ENCODE measurements at regions not wholly inside any gene's neighbourhood (a gene's known extent, or its start where the extent isn't known, plus 50 kb on each side); places are given as distances from the start of the nearest gene placed in this dataset.
A peak's percentile ranks its signal among the peaks of the same experiment; 100 is the strongest.
"Not testable (repeated sequence)": the region's sequence is repeated elsewhere in the genome, so short reads cannot be mapped to it uniquely, and the experiment has no call there.

DNA sequence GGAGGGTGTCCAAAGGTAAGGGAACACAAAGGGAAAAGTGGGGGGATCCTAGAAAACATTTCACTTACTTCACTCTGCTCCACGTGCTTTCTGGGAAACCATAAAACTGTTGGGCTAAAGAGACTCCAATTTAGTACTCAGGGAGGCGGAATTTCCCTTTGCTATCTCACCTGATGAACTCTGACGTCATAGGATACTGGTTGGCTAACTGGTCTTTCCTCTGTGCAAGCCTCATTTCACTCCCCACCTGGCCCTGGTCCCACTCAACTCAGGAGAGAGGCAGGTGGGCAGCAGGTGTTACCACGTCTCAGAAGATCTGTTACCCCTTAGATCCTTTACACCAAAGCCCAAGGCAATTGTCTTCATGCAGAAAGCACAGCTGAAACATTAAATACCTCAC is 51.8 kb upstream of the PMAIP1 start:
- H3K27ac ChIP-seq (ENCODE audit: insufficient read depth in 1 of 2, low read depth in 1 of 2, low read length in 2 of 2, poor library complexity in 1 of 2, severe bottlenecking in 2 of 2) = no peak overlapping the region
- no peak for DNase-seq
- H3K27me3 ChIP-seq (replicated peaks in 2 of 5; ENCODE audit: control insufficient read depth in 4 of 5, insufficient read depth in 5 of 5, low read length in 4 of 5) = no peaks in the 10 kb centered on the region
- H3K9me3 ChIP-seq (ENCODE audit: control extremely low read depth in 1 of 5, control insufficient read depth in 4 of 5, insufficient read depth in 2 of 5, low read depth in 1 of 5, low read length in 4 of 5) = no peaks in the 10 kb centered on the region
- 93% methylated on average over 3 of the region's 4 CpGs for WGBS (ENCODE audit: insufficient coverage)
- POLR2A ChIA-PET = no interaction called here
- no peaks in the 10 kb centered on the region for H3K4me1 ChIP-seq (ENCODE audit: control extremely low read depth in 1 of 4, control insufficient read depth in 4 of 4, insufficient read depth in 4 of 4, low read length in 3 of 4)
- CTCF ChIA-PET = interaction anchor here (1.0 to 2.2 kb wide), 3 partner anchors 9 to 13 kb away, joined by 3 to 7 read pairs (median 4); no protein-coding TSS in a partner anchor
- no peak overlapping the region for H3K4me3 ChIP-seq (ENCODE audit: control insufficient read depth in 1 of 7, extremely low read depth in 1 of 7, insufficient read depth in 4 of 7, low read depth in 2 of 7, low read length in 6 of 7)
- no peaks in the 10 kb centered on the region for H3K36me3 ChIP-seq (ENCODE audit: control insufficient read depth in 4 of 4, insufficient read depth in 4 of 4, low read length in 3 of 4)

DNA sequence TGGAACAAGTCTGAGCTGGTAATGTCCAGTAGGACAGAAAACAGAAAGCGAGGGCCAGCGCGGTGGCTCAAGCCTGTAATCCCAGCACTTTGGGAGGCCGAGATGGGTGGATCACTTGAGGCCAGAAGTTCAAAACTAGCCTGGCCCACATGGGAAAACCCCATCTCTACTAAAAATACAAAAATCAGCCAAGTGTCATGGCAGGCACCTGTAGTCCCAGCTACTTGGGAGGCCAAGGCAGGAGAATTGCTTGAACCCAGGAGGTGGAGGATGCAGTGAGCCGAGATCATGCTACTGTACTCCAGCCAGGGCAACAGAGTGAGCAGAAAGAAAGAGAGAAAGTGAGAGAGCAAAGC is 52.3 kb upstream of the PMAIP1 start:
- H3K4me1 ChIP-seq (ENCODE audit: control extremely low read depth in 1 of 4, control insufficient read depth in 4 of 4, insufficient read depth in 4 of 4, low read length in 3 of 4); H3K9me3 ChIP-seq (ENCODE audit: control extremely low read depth in 1 of 5, control insufficient read depth in 4 of 5, insufficient read depth in 2 of 5, low read depth in 1 of 5, low read length in 4 of 5); H3K36me3 ChIP-seq (ENCODE audit: control insufficient read depth in 4 of 4, insufficient read depth in 4 of 4, low read length in 3 of 4); DNase-seq; H3K4me3 ChIP-seq (ENCODE audit: control insufficient read depth in 1 of 7, extremely low read depth in 1 of 7, insufficient read depth in 4 of 7, low read depth in 2 of 7, low read length in 6 of 7); POLR2A ChIA-PET; H3K27me3 ChIP-seq (replicated peaks in 2 of 5; ENCODE audit: control insufficient read depth in 4 of 5, insufficient read depth in 5 of 5, low read length in 4 of 5); H3K27ac ChIP-seq (ENCODE audit: insufficient read depth in 1 of 2, low read depth in 1 of 2, low read length in 2 of 2, poor library complexity in 1 of 2, severe bottlenecking in 2 of 2): not testable (repeated sequence)
- 92% methylated on average over 5 of the region's 5 CpGs for WGBS (ENCODE audit: insufficient coverage)
- CTCF ChIA-PET = interaction anchor here (1.0 to 2.2 kb wide), 3 partner anchors 9 to 138 kb away, joined by 3 to 7 read pairs (median 3); no protein-coding TSS in a partner anchor

DNA sequence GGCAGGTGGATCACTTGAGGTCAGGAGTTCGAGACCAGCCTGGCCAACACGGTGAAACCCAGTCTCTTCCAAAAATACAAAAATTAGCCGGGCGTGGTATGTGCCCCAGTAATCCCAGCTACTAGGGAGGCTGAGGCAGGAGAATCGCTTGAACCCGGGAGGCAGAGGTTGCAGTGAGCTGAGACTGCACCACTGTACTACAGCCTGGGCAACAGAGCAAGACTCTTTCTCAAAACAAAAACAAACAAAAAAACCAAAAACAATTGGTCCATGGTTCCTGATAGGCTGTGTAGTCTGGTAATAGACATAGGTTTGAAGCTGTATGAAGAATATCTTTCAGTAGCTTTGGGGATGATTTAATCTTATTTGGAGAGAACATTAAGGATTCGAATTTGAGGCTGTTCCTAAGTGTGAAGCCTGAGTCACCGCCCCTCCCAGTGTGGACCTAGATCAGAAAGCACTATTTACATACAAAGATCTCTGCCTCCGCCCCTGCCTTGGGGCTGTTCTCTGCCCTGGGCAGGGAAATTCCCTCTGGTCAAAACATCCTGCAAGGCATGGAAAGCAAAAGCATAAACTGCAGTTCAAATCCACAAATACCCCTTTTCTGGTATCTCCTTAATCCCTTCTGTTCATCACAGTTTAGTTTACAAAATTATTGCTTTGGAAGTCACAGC is 52.8 kb upstream of the PMAIP1 start:
- no peak for DNase-seq
- no peaks in the 10 kb centered on the region for H3K27me3 ChIP-seq (replicated peaks in 2 of 5; ENCODE audit: control insufficient read depth in 4 of 5, insufficient read depth in 5 of 5, low read length in 4 of 5)
- 93% methylated on average over 7 of the region's 9 CpGs for WGBS (ENCODE audit: insufficient coverage)
- H3K9me3 ChIP-seq (ENCODE audit: control extremely low read depth in 1 of 5, control insufficient read depth in 4 of 5, insufficient read depth in 2 of 5, low read depth in 1 of 5, low read length in 4 of 5) = no peaks in the 10 kb centered on the region
- ChIA-PET POLR2A (no interaction called here), CTCF (interaction anchor here (1.0 to 2.2 kb wide), 3 partner anchors 8 to 139 kb away, joined by 3 to 7 read pairs (median 3); no protein-coding TSS in a partner anchor)
- H3K4me1 ChIP-seq (ENCODE audit: control extremely low read depth in 1 of 4, control insufficient read depth in 4 of 4, insufficient read depth in 4 of 4, low read length in 3 of 4) = no peaks in the 10 kb centered on the region
- no peaks in the 10 kb centered on the region for H3K36me3 ChIP-seq (ENCODE audit: control insufficient read depth in 4 of 4, insufficient read depth in 4 of 4, low read length in 3 of 4)
- no peak overlapping the region for H3K4me3 ChIP-seq (ENCODE audit: control insufficient read depth in 1 of 7, extremely low read depth in 1 of 7, insufficient read depth in 4 of 7, low read depth in 2 of 7, low read length in 6 of 7)
- no peak overlapping the region for H3K27ac ChIP-seq (ENCODE audit: insufficient read depth in 1 of 2, low read depth in 1 of 2, low read length in 2 of 2, poor library complexity in 1 of 2, severe bottlenecking in 2 of 2)

DNA sequence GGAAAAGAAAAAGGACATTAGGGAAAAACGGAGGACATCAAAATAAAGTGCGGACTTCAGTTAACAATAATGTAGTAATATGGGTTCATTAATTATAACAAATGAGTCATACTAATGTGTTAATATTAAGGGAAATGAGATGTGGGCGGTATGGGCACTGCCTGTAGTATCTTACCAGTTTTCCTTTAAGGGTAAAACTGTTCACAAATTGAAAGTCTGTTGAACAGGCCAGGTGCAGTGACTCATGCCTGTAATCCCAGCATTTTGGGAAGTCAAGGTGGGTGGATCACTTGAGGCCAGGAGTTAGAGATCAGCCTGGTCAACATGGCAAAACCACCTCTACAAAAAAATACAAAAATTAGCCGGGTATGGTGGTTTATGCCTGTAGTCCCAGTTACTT is 56.8 kb upstream of the PMAIP1 start:
- WGBS (ENCODE audit: insufficient coverage) = 100% methylated on average over 1 of the region's 4 CpGs
- no peak overlapping the region for H3K4me3 ChIP-seq (ENCODE audit: control insufficient read depth in 1 of 7, extremely low read depth in 1 of 7, insufficient read depth in 4 of 7, low read depth in 2 of 7, low read length in 6 of 7)
- no peak overlapping the region for H3K27ac ChIP-seq (ENCODE audit: insufficient read depth in 1 of 2, low read depth in 1 of 2, low read length in 2 of 2, poor library complexity in 1 of 2, severe bottlenecking in 2 of 2)
- POLR2A ChIA-PET = no interaction called here
- no peak for DNase-seq
- no peaks in the 10 kb centered on the region for H3K27me3 ChIP-seq (replicated peaks in 2 of 5; ENCODE audit: control insufficient read depth in 4 of 5, insufficient read depth in 5 of 5, low read length in 4 of 5)
- no peaks in the 10 kb centered on the region for H3K9me3 ChIP-seq (ENCODE audit: control extremely low read depth in 1 of 5, control insufficient read depth in 4 of 5, insufficient read depth in 2 of 5, low read depth in 1 of 5, low read length in 4 of 5)
- no peaks in the 10 kb centered on the region for H3K36me3 ChIP-seq (ENCODE audit: control insufficient read depth in 4 of 4, insufficient read depth in 4 of 4, low read length in 3 of 4)
- H3K4me1 ChIP-seq (ENCODE audit: control extremely low read depth in 1 of 4, control insufficient read depth in 4 of 4, insufficient read depth in 4 of 4, low read length in 3 of 4) = no peaks in the 10 kb centered on the region
- CTCF ChIA-PET = no interaction called here

DNA sequence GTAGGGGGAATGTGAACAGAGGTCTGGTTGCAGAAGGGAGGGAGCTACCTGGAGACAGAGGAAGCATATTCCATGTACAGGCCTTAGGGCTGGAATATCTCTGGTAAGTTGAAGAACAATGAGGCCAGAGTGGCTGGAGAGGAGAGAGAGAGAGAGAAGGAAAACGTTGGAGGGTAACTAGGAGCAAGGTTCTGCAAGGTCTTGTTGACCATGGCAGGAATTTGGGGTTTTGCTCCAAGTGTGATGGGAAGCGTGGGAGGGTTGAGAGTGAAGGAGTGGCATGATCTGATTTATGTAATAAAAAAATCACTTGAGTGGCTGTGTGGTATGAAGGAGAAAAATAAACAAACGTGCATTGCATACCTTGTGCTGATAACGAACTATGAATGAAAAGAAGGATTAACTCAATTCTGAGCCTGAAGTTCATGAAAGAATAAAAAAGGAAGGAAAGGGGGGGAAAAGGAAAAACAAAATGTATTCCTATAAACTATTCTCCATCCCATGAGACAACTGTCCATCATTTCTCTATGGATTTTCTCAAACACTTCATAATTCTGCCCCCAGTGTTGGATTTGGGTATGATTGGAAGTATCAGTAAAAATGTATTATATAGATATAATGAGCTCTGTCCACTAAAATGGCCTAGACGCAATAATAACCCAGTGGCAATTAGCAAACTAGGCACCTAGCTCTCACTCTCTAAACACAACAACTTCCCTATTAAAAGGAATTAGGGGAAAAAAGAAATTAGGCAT is 59.7 kb upstream of the PMAIP1 start:
- 91% methylated on average over 4 of the region's 5 CpGs for WGBS (ENCODE audit: insufficient coverage)
- H3K27ac ChIP-seq (ENCODE audit: insufficient read depth in 1 of 2, low read depth in 1 of 2, low read length in 2 of 2, poor library complexity in 1 of 2, severe bottlenecking in 2 of 2) = no peak overlapping the region
- no peaks in the 10 kb centered on the region for H3K4me1 ChIP-seq (ENCODE audit: control extremely low read depth in 1 of 4, control insufficient read depth in 4 of 4, insufficient read depth in 4 of 4, low read length in 3 of 4)
- no peaks in the 10 kb centered on the region for H3K36me3 ChIP-seq (ENCODE audit: control insufficient read depth in 4 of 4, insufficient read depth in 4 of 4, low read length in 3 of 4)
- ChIA-PET POLR2A (no interaction called here), CTCF (interaction anchor here (0.5 to 7.0 kb wide), 11 partner anchors 9 to 148 kb away, joined by 3 to 40 read pairs (median 4); no protein-coding TSS in a partner anchor)
- H3K4me3 ChIP-seq (ENCODE audit: control insufficient read depth in 1 of 7, extremely low read depth in 1 of 7, insufficient read depth in 4 of 7, low read depth in 2 of 7, low read length in 6 of 7) = no peak overlapping the region
- peaks cover 0 to 2% (median 0%) of the 10 kb centered on the region in 5 experiments for H3K27me3 ChIP-seq (replicated peaks in 2 of 5; ENCODE audit: control insufficient read depth in 4 of 5, insufficient read depth in 5 of 5, low read length in 4 of 5)
- H3K9me3 ChIP-seq (ENCODE audit: control extremely low read depth in 1 of 5, control insufficient read depth in 4 of 5, insufficient read depth in 2 of 5, low read depth in 1 of 5, low read length in 4 of 5) = no peaks in the 10 kb centered on the region
- no peak for DNase-seq

DNA sequence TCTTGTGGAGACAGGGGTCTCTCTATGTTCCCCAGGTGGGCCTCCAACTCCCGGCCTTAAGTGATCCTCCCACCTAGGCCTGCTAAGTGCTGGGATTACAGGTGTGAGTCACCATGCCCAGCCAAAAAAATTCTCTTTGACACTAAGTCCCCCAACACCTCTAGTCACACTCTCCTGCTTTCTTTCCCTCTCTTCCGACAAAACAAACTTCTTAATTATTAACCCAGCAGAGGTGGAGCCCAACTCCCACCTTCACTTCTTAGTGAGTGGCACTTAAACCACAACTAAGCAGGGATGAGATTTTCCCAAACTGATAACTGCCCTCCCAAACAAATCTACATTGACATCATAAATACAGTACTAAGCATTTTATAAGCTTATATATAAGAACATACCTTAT is 60.5 kb upstream of the PMAIP1 start:
- no peaks in the 10 kb centered on the region for H3K36me3 ChIP-seq (ENCODE audit: control insufficient read depth in 4 of 4, insufficient read depth in 4 of 4, low read length in 3 of 4)
- 100% methylated on average over 1 of the region's 2 CpGs for WGBS (ENCODE audit: insufficient coverage)
- peaks cover 0 to 2% (median 0%) of the 10 kb centered on the region in 5 experiments for H3K27me3 ChIP-seq (replicated peaks in 2 of 5; ENCODE audit: control insufficient read depth in 4 of 5, insufficient read depth in 5 of 5, low read length in 4 of 5)
- H3K27ac ChIP-seq (ENCODE audit: insufficient read depth in 1 of 2, low read depth in 1 of 2, low read length in 2 of 2, poor library complexity in 1 of 2, severe bottlenecking in 2 of 2) = no peak overlapping the region
- no peak for DNase-seq
- H3K4me1 ChIP-seq (ENCODE audit: control extremely low read depth in 1 of 4, control insufficient read depth in 4 of 4, insufficient read depth in 4 of 4, low read length in 3 of 4) = no peaks in the 10 kb centered on the region
- no peaks in the 10 kb centered on the region for H3K9me3 ChIP-seq (ENCODE audit: control extremely low read depth in 1 of 5, control insufficient read depth in 4 of 5, insufficient read depth in 2 of 5, low read depth in 1 of 5, low read length in 4 of 5)
- ChIA-PET POLR2A (interaction anchor here (0.6 kb wide), 1 partner anchor 58 kb away, joined by 3 read pairs; no protein-coding TSS in a partner anchor), CTCF (interaction anchor here (0.5 to 7.0 kb wide), 13 partner anchors 8 to 461 kb away, joined by 3 to 40 read pairs (median 3); no protein-coding TSS in a partner anchor)
- H3K4me3 ChIP-seq (ENCODE audit: control insufficient read depth in 1 of 7, extremely low read depth in 1 of 7, insufficient read depth in 4 of 7, low read depth in 2 of 7, low read length in 6 of 7) = no peak overlapping the region

DNA sequence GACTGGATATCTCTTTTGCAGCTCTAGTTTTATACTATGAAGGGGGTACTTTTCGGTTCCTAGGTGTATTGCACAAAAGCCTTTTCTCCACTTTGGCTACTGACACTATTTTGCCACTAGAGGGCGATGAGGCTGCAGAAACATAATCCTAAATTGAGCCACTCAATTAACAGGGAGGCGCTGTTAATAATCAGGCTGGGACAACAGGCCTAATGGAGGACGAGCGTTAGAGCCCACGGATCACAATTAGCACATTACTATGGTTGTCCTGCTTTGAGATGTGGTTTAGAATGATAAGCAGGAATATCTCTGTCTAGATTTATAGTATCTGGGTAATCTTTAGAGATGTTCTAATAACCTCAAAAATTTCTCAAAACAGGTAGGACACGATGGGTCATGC is 62.2 kb upstream of the PMAIP1 start:
- no peaks in the 10 kb centered on the region for H3K36me3 ChIP-seq (ENCODE audit: control insufficient read depth in 4 of 4, insufficient read depth in 4 of 4, low read length in 3 of 4)
- H3K9me3 ChIP-seq (ENCODE audit: control extremely low read depth in 1 of 5, control insufficient read depth in 4 of 5, insufficient read depth in 2 of 5, low read depth in 1 of 5, low read length in 4 of 5) = no peaks in the 10 kb centered on the region
- WGBS (ENCODE audit: insufficient coverage) = 4% methylated on average over 4 of the region's 7 CpGs
- no peaks in the 10 kb centered on the region for H3K4me1 ChIP-seq (ENCODE audit: control extremely low read depth in 1 of 4, control insufficient read depth in 4 of 4, insufficient read depth in 4 of 4, low read length in 3 of 4)
- POLR2A ChIA-PET = interaction anchor here (1.4 kb wide), 1 partner anchor 63 kb away, joined by 3 read pairs; the partner anchor contains the start of gene PMAIP1
- H3K4me3 ChIP-seq (ENCODE audit: control insufficient read depth in 1 of 7, extremely low read depth in 1 of 7, insufficient read depth in 4 of 7, low read depth in 2 of 7, low read length in 6 of 7) = no peak overlapping the region
- DNase-seq = peak; percentile 77 to 83 (median 78)
- H3K27me3 ChIP-seq (replicated peaks in 2 of 5; ENCODE audit: control insufficient read depth in 4 of 5, insufficient read depth in 5 of 5, low read length in 4 of 5) = peaks cover 0 to 2% (median 0%) of the 10 kb centered on the region in 5 experiments
- H3K27ac ChIP-seq (ENCODE audit: insufficient read depth in 1 of 2, low read depth in 1 of 2, low read length in 2 of 2, poor library complexity in 1 of 2, severe bottlenecking in 2 of 2) = no peak overlapping the region
- CTCF ChIA-PET = interaction anchor here (0.7 to 7.0 kb wide), 9 partner anchors 10 to 711 kb away, joined by 3 to 40 read pairs (median 4); no protein-coding TSS in a partner anchor
